Ishikawa (cell line): ENCODE measurements at regions not wholly inside any gene's neighbourhood (a gene's known extent, or its start where the extent isn't known, plus 50 kb on each side); places are given as distances from the start of the nearest gene placed in this dataset.
A peak's percentile ranks its signal among the peaks of the same experiment; 100 is the strongest.

ENCODE experiments used
- CEBPB ChIP-seq: IDR thresholded peaks from 2 replicates; pipeline ENCODE4 v1.6.1; 2012
- CREB1 ChIP-seq: IDR thresholded peaks from 2 replicates; pipeline ENCODE4 v1.6.1; 2012; ENCODE audit warnings: low read depth
- EGR1 ChIP-seq: IDR thresholded peaks from 2 replicates; pipeline ENCODE4 v1.6.1; 2012
- EP300 ChIP-seq: IDR thresholded peaks from 2 replicates; pipeline ENCODE4 v1.6.1; 2012; ENCODE audit warnings: borderline replicate concordance
- FOXM1 ChIP-seq: IDR thresholded peaks from 2 replicates; pipeline ENCODE4 v1.6.1; 2012; ENCODE audit warnings: low read depth, borderline replicate concordance
- MAX ChIP-seq: IDR thresholded peaks from 2 replicates; pipeline ENCODE4 v1.6.1; 2012
- RAD21 ChIP-seq: IDR thresholded peaks from 2 replicates; pipeline ENCODE4 v1.6.1; 2012; ENCODE audit warnings: low read depth
- REST ChIP-seq: IDR thresholded peaks from 2 replicates; pipeline ENCODE4 v1.6.1; 2012; ENCODE audit warnings: low read depth, mild to moderate bottlenecking
- TAF1 ChIP-seq: IDR thresholded peaks from 2 replicates; pipeline ENCODE4 v1.6.1; 2012; ENCODE audit warnings: low read depth, mild to moderate bottlenecking
- TCF12 ChIP-seq: IDR thresholded peaks from 2 replicates; pipeline ENCODE4 v1.6.1; 2012; ENCODE audit warnings: low read depth
- TEAD4 ChIP-seq: IDR thresholded peaks from 2 replicates; pipeline ENCODE4 v1.6.1; 2012
- USF1 ChIP-seq: IDR thresholded peaks from 2 replicates; pipeline ENCODE4 v1.6.1; 2012
- YY1 ChIP-seq: IDR thresholded peaks from 2 replicates; pipeline ENCODE4 v1.6.1; 2012; ENCODE audit warnings: low read depth
- ZBTB7A ChIP-seq: IDR thresholded peaks from 2 replicates; pipeline ENCODE4 v1.6.1; 2012; ENCODE audit warnings: low read depth

GRCh38 chr3:90099493-90099892 is 992.1 kb downstream of the EPHA3 start:
- TF ChIP-seq TEAD4 (no peak), FOXM1 (no peak), ZBTB7A (no peak), YY1 (no peak), EGR1 (no peak), CEBPB (no peak), CREB1 (no peak), REST (no peak), USF1 (no peak), TCF12 (no peak), TAF1 (no peak), MAX (no peak), RAD21 (no peak)

GRCh38 chr3:90102146-90102545 is 994.7 kb downstream of the EPHA3 start:
- TF ChIP-seq FOXM1 (no peak), ZBTB7A (no peak), USF1 (no peak), EGR1 (no peak)

- TF ChIP-seq MAX, result no peak
- no peak for TF ChIP-seq TCF12
- no peak for TF ChIP-seq ZBTB7A
- no peak for TF ChIP-seq EP300
Measured at GRCh38 chr3:90121326-90121725, 1013.9 kb downstream of the EPHA3 start.

- TF ChIP-seq FOXM1, result no peak
- TF ChIP-seq TAF1, result no peak
- TF ChIP-seq RAD21, result no peak
- TF ChIP-seq TEAD4, result no peak
- no peak for TF ChIP-seq CREB1
- no peak for TF ChIP-seq CEBPB
- TF ChIP-seq REST, result no peak
Measured at GRCh38 chr3:90128391-90128790, 1021.0 kb downstream of the EPHA3 start.

- TF ChIP-seq TCF12, result no peak
- TF ChIP-seq FOXM1, result no peak
- no peak for TF ChIP-seq USF1
- TF ChIP-seq MAX, result no peak
- no peak for TF ChIP-seq CEBPB
Measured at GRCh38 chr3:90129730-90130129, 1022.3 kb downstream of the EPHA3 start.

GRCh38 chr3:90132197-90132596 is 1024.8 kb downstream of the EPHA3 start:
- TF ChIP-seq EP300 (peak; percentile 59), EGR1 (no peak), MAX (no peak), TEAD4 (0 out of 2 replicates have a peak, but pooled peaks have one; percentile 21), FOXM1 (0 out of 2 replicates have a peak, but pooled peaks have one; percentile 34), TCF12 (no peak)
